Lung (tissue), 11 donors: ENCODE measurements at regions not wholly inside any gene's neighbourhood (a gene's known extent, or its start where the extent isn't known, plus 50 kb on each side); places are given as distances from the start of the nearest gene placed in this dataset.

Source experiments
- ATAC-seq: fragments of 200-7000 bp; cut with Tn5 transposase; one replicate; pipeline ENCODE4 v1.9.1; 2020; ENCODE audit warnings: moderate number of reproducible peaks; ENCODE audit not compliant: insufficient read depth, low FRiP score
- DNase-seq, 3 donors: peaks; one replicate each; pipeline ENCODE4 v3.0.0-alpha.2; 2013 to 2017
- H3K27ac ChIP-seq, 2 donors: one replicate each; pipeline ENCODE4 v1.5.1; 2013; ENCODE audit warnings: mild to moderate bottlenecking in 2 of 2, moderate library complexity in 2 of 2, control low read depth in 1 of 2, inconsistent platforms in 1 of 2, low read depth in 1 of 2, low read length in 1 of 2
- H3K27me3 ChIP-seq, 3 donors: one replicate each; pipeline ENCODE4 v1.5.1; 2013; ENCODE audit warnings: low read length in 2 of 3; ENCODE audit not compliant: control insufficient read depth in 3 of 3, insufficient read depth in 3 of 3
- H3K36me3 ChIP-seq, 4 donors: one replicate each; pipeline ENCODE4 v1.5.1; 2013; ENCODE audit warnings: low read length in 4 of 4, mild to moderate bottlenecking in 1 of 4, moderate library complexity in 1 of 4; ENCODE audit not compliant: control insufficient read depth in 4 of 4, insufficient read depth in 4 of 4
- H3K4me1 ChIP-seq, 5 donors: one replicate each; pipeline ENCODE4 v1.5.1; 2013; ENCODE audit warnings: low read length in 5 of 5, mild to moderate bottlenecking in 2 of 5, moderate library complexity in 1 of 5; ENCODE audit not compliant: control insufficient read depth in 5 of 5, insufficient read depth in 5 of 5
- H3K4me3 ChIP-seq: one replicate; pipeline ENCODE4 v1.5.1; 2013; ENCODE audit warnings: mild to moderate bottlenecking, control low read depth, moderate library complexity
- H3K9ac ChIP-seq, 2 donors: one replicate each; pipeline ENCODE4 v1.5.1; 2013; ENCODE audit warnings: low read length in 2 of 2, control low read depth in 1 of 2; ENCODE audit not compliant: insufficient read depth in 1 of 2
- H3K9me3 ChIP-seq, 4 donors: one replicate each; pipeline ENCODE4 v1.5.1; 2013; ENCODE audit warnings: low read length in 3 of 4, mild to moderate bottlenecking in 1 of 4, moderate library complexity in 1 of 4; ENCODE audit not compliant: control insufficient read depth in 4 of 4, insufficient read depth in 3 of 4
- CTCF ChIP-seq: IDR thresholded peaks from 2 replicates; pipeline ENCODE4 v1.5.1; 2012; ENCODE audit warnings: mild to moderate bottlenecking; ENCODE audit errors: control extremely low read depth, extremely low read depth
- WGBS, 2 donors: extraction: QIAGEN DNeasy Blood & Tissue Kit; methylation state at CpG; one replicate each; pipeline ENCODE4 v1.1.7; 2013; 5-methylcytosine and 5-hydroxymethylcytosine counted together
- donor health status: control.
- donor health status: control.
- donor health status: Bipolar disorder and iron deficiency.
- donor health status: healthy.
- donor health status: DM: yes; HTN: yes; CAD: no.

DNA sequence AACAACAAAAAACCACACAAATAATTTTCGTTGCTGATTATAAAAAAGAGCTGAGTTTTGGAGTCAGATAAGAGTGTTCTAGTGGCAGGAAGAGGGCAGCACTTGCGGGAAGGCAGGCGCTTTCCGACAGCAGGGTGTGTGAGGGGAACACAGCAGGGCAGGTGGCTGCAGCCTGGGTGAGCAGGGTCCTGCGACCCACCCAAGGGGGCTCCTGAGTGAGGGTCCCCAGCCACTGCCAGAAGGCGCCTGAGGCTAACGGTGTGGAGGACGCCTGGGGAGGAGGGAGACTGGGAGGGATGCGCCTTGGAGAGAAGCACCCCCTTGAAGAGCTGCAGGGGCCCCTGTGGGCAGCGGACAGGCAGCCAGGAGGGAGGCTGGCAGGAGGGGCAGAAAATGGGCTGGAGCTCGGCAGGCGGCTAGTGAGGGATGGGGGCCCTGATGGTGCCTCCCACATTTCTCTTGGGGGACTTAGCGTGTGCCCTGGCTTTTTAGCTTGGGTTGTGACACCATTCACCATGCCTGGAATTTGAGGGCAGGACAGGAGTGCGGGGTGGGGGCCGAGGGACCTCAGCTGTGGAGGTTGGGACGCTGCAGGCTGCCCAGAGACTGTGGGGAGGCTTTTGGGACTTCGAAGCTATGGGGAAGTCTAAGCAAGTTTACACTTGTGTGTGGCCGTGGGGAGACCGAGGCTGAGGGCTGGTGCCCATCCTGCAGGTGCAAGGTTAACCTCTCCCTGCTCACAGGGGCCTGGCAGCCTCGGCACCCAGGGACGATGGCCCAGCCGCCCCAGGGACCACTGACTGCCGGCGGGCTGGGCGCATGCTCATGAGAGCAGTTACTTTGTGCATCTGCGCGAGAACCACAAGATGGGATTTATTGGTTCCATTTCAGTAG, 111.4 kb downstream of the SIK1 start:
- H3K27ac ChIP-seq = no peak overlapping the region
- ATAC-seq = no peak
- no peak overlapping the region for H3K4me3 ChIP-seq

GRCh38 chr21:43313939-43314405, 113.0 kb downstream of the SIK1 start:
- Histone ChIP-seq H3K4me1 (peaks cover 0 to 10% (median 0%) of the 10 kb centered on the region in 5 donors), H3K27me3 (no peaks in the 10 kb centered on the region), H3K4me3 (no peak overlapping the region), H3K36me3 (no peaks in the 10 kb centered on the region), H3K9me3 (peaks cover 0 to 12% (median 1%) of the 10 kb centered on the region in 4 donors), H3K9ac (no peak overlapping the region), H3K27ac (no peak overlapping the region)
- DNase-seq (no peak), ATAC-seq (no peak)
- 93 to 96% methylated on average over 9 of the region's 9 CpGs for WGBS, 2 donors
- TF ChIP-seq CTCF = no peak

More for the DNA sequence above, 111.4 kb downstream of the SIK1 start:
- H3K4me1 ChIP-seq = peaks cover 0 to 9% (median 0%) of the 10 kb centered on the region in 5 donors
- H3K9me3 ChIP-seq = peaks cover 0 to 12% (median 1%) of the 10 kb centered on the region in 4 donors
- no peak for TF ChIP-seq CTCF
- 63 to 73% methylated on average over 27 of the region's 27 CpGs for WGBS, 2 donors
- no peaks in the 10 kb centered on the region for H3K36me3 ChIP-seq
- no peaks in the 10 kb centered on the region for H3K27me3 ChIP-seq
- DNase-seq = no peak
- H3K9ac ChIP-seq = no peak overlapping the region

DNA sequence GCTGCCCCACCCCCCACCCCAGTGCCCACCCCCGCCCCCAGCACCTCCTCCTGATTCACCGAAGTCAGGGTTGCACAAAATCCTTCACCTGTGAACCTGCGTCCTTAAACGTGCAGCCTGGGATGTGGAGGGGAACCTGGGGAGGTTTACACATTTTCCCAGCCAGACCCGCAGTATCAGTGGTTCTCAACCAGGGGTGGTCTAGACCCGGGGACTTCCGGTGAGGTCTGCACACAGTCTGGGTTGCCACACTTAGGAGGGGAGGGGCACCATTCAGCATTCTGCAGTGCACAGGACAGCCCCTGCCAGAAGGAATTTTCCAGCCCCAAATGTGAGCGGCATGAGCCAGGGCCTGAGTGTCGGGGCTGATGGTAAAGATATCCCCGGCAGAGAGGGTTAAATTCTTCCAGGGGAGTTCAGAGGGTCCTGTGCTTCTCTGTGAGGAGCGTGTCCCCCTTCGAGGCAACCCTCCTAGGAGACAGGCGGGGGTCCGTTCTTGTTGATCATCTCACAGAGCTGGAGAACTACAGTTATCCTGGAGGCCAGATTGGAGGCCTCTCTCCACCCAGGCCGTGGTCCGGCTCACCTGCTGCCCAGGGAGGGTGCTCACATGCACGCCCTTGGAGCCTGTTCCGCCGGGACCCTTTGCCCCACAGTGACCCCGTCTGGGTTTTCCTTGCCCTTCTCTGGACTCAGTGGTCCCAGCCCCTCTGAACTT, 113.6 kb downstream of the SIK1 start:
- peaks cover 0 to 12% (median 1%) of the 10 kb centered on the region in 4 donors for H3K9me3 ChIP-seq
- H3K4me3 ChIP-seq = no peak overlapping the region
- H3K36me3 ChIP-seq = no peaks in the 10 kb centered on the region
- no peak overlapping the region for H3K27ac ChIP-seq
- H3K27me3 ChIP-seq = no peaks in the 10 kb centered on the region
- no peak for ATAC-seq
- no peak for DNase-seq
- no peak for TF ChIP-seq CTCF
- H3K4me1 ChIP-seq = peaks cover 0 to 15% (median 0%) of the 10 kb centered on the region in 5 donors
- no peak overlapping the region for H3K9ac ChIP-seq
- 86 to 92% methylated on average over 20 of the region's 20 CpGs for WGBS, 2 donors
